ENCODE measurements at regions not wholly inside any gene's neighbourhood (a gene's known extent, or its start where the extent isn't known, plus 50 kb on each side); places are given as distances from the start of the nearest gene placed in this dataset.

- intact Hi-C loops (cut with micrococcal nuclease): no loop called here
- FAIRE-seq: no peak
- no TSS peak for BruUV-seq (replicated peaks)
These were observed 851.6 kb downstream of the CENPC start for GRCh38 chr4:66693694-66694093.

More at GRCh38 chr4:66693694-66694093, 851.6 kb downstream of the CENPC start:
- Histone ChIP-seq H3K79me2 (ENCODE audit: control insufficient read depth, insufficient read depth, low read length) (no peaks in the 10 kb centered on the region), H2AFZ (ENCODE audit: low read depth, low read length) (no peak overlapping the region), H3K9me3 (replicated peaks; ENCODE audit: control insufficient read depth, insufficient read depth, low read length) (no peaks in the 10 kb centered on the region), H3K27me3 (ENCODE audit: control insufficient read depth in 2 of 2, insufficient read depth in 2 of 2, low read length in 2 of 2) (no peaks in the 10 kb centered on the region), H3K4me2 (ENCODE audit: insufficient read depth, low read length) (no peak overlapping the region), H3K4me3 (replicated peaks in 1 of 3; ENCODE audit: insufficient read depth in 1 of 3, low read depth in 1 of 3, low read length in 3 of 3) (no peak overlapping the region), H3K9me1 (replicated peaks; ENCODE audit: control insufficient read depth, extremely low read depth, insufficient read depth, low read length) (no peaks in the 10 kb centered on the region), H4K20me1 (replicated peaks; ENCODE audit: control insufficient read depth, extremely low read depth, insufficient read depth, low read length) (no peaks in the 10 kb centered on the region), H3K9ac (replicated peaks; ENCODE audit: extremely low read depth, insufficient read depth, low read length) (no peak overlapping the region), H3K27ac (ENCODE audit: insufficient read depth, low read depth, low read length) (no peak overlapping the region), H3K4me1 (ENCODE audit: control insufficient read depth, extremely low read depth, insufficient read depth, low read length) (no peaks in the 10 kb centered on the region), H3K36me3 (ENCODE audit: control insufficient read depth in 2 of 2, extremely low read depth in 1 of 2, insufficient read depth in 2 of 2, low read length in 2 of 2) (no peaks in the 10 kb centered on the region)
- DNase-seq (ENCODE audit: low read depth, low spot score): no peak
- no peak for TF ChIP-seq EZH2 (IDR thresholded peaks at IDR 0.05; ENCODE audit: borderline replicate concordance, low read depth, low read length, severe bottlenecking)
- no peak for TF ChIP-seq MYC (IDR thresholded peaks at IDR 0.05; ENCODE audit: low read depth, low read length)
- no peak for TF ChIP-seq JUN (IDR thresholded peaks at IDR 0.05; ENCODE audit: borderline replicate concordance, insufficient read depth, insufficient read length, low read depth)
- TF ChIP-seq MAX (IDR thresholded peaks at IDR 0.05; ENCODE audit: insufficient read depth, insufficient read length): no peak
- TF ChIP-seq POLR2AphosphoS5 (IDR thresholded peaks at IDR 0.05; ENCODE audit: insufficient read depth, low read depth, low read length): no peak
- TF ChIP-seq CTCF (IDR thresholded peaks at IDR 0.05; ENCODE audit: extremely low read depth in 1 of 2, insufficient read depth in 1 of 2, low read depth in 1 of 2, low read length in 2 of 2): no peak
- no peak for TF ChIP-seq FOS (IDR thresholded peaks at IDR 0.05; ENCODE audit: borderline replicate concordance, insufficient read depth, low read length)
- no peak for TF ChIP-seq POLR2A (IDR thresholded peaks at IDR 0.05; ENCODE audit: low read depth, low read length)
- TF ChIP-seq GATA2 (IDR thresholded peaks at IDR 0.05; ENCODE audit: insufficient read depth, insufficient read length, low read depth, low read length): no peak
- CTCF ChIA-PET: no interaction called here
- POLR2A ChIA-PET: interaction anchor here (0.5 kb wide), 1 partner anchor 292 kb away, joined by 7 read pairs; no protein-coding TSS in a partner anchor
- dilution Hi-C loops (cut with MboI; ENCODE audit: extremely low pct_ligation_motif_present, low sequenced_read_pairs): no loop called here

Measured in endothelial cell of umbilical vein (primary cell).